ENCODE measurements at regions not wholly inside any gene's neighbourhood (a gene's known extent, or its start where the extent isn't known, plus 50 kb on each side); places are given as distances from the start of the nearest gene placed in this dataset.
A peak's percentile ranks its signal among the peaks of the same experiment; 100 is the strongest.
"Not testable (repeated sequence)": the region's sequence is repeated elsewhere in the genome, so short reads cannot be mapped to it uniquely, and the experiment has no call there.

- 0 out of 2 replicates have a peak overlapping the region, but pooled peaks have one; percentile 1 for H3K4me3 ChIP-seq (ENCODE audit: low read length)
- H3K9ac ChIP-seq (ENCODE audit: low read depth, low read length) = peak overlapping the region; percentile 26; the same call in 1 of the 2 replicates
- peaks cover 47% of the 10 kb centered on the region for H3K4me1 ChIP-seq (ENCODE audit: insufficient read depth, low read length)
- 69% methylated on average over 4 of the region's 4 CpGs for WGBS
- H3K27ac ChIP-seq (ENCODE audit: low read depth, low read length) = peak overlapping the region; percentile 78
- H3K36me3 ChIP-seq (ENCODE audit: insufficient read depth, low read length) = no peaks in the 10 kb centered on the region
- H3K27me3 ChIP-seq (ENCODE audit: insufficient read depth, low read length) = no peaks in the 10 kb centered on the region
- H3K9me3 ChIP-seq (ENCODE audit: insufficient read depth, low read depth, low read length) = 0 out of 2 replicates have a peak, but pooled peaks cover 3% of the 10 kb centered on the region
Measured at GRCh38 chr1:96559707-96560596, 161.6 kb upstream of the PTBP2 start.

DNA sequence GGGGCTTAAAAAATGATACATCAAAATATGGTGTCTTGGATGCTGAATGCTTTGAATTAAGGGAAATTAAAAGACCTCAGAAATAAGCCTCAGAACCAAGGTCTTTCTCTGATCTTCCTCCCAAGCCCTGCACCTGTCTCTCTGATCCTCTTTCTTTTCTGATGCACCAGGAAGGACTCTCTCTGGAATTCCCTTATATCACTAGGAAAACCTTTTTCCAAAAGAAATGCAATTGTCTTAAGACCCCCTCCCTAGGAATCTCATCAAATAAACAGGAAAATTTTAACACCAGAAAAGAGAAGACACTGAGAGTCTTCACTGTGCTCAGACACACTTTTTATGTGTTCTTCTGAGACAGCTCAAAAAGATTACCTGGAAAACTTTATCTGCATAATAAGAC is 159.5 kb upstream of the PTBP2 start:
- Histone ChIP-seq H3K27me3 (ENCODE audit: insufficient read depth, low read length) (no peaks in the 10 kb centered on the region), H3K4me1 (ENCODE audit: insufficient read depth, low read length) (peaks cover 47% of the 10 kb centered on the region), H3K4me3 (ENCODE audit: low read length) (no peak overlapping the region), H3K27ac (ENCODE audit: low read depth, low read length) (peak overlapping the region; percentile 81), H3K9me3 (ENCODE audit: insufficient read depth, low read depth, low read length) (0 out of 2 replicates have a peak, but pooled peaks cover 3% of the 10 kb centered on the region), H3K9ac (ENCODE audit: low read depth, low read length) (no peak overlapping the region), H3K36me3 (ENCODE audit: insufficient read depth, low read length) (no peaks in the 10 kb centered on the region)

DNA sequence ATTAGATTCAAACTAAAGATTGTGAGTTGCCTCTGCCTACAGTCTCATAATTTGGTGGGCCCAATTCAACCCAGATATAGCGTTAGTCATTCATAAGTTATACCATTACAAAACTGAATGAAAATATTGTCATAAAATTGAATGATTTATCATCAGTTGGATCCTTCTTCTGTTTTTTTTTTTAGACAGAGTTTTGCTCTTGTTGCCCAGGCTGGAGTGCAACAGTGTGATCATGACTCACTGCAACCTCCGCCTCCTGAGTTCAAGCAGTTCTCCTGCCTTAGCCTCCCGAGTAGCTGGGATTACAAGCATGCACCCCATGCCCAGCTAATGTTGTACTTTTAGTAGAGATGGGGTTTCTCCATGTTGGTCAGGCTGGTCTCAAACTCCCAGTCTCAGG is 157.2 kb upstream of the PTBP2 start:
- H3K4me3 ChIP-seq (ENCODE audit: low read length); H3K36me3 ChIP-seq (ENCODE audit: insufficient read depth, low read length); H3K9ac ChIP-seq (ENCODE audit: low read depth, low read length); H3K9me3 ChIP-seq (ENCODE audit: insufficient read depth, low read depth, low read length); H3K27ac ChIP-seq (ENCODE audit: low read depth, low read length); H3K27me3 ChIP-seq (ENCODE audit: insufficient read depth, low read length): not testable (repeated sequence)
- peaks cover 32% of the 10 kb centered on the region for H3K4me1 ChIP-seq (ENCODE audit: insufficient read depth, low read length)
- 96% methylated on average over 3 of the region's 3 CpGs for WGBS

DNA sequence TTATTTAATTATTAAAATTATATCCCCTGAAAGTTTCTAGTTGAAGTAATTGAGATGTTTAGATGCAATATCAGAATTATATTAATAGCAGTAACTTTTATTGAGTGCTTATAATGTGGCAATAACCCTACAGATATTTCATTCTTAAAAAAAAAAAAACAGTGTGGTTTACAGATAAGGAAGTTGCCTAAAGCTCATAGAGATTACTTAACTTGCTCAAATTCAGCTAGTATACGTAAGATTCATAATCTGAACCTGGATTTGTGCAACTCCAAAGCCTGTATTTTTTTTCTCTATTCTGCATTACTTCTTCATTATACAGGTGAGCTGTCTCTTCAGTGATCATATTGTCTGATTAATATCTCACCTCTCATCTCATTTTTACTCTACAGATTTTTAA is 156.0 kb upstream of the PTBP2 start:
- Histone ChIP-seq H3K9me3 (ENCODE audit: insufficient read depth, low read depth, low read length) (0 out of 2 replicates have a peak, but pooled peaks cover 3% of the 10 kb centered on the region), H3K4me3 (ENCODE audit: low read length) (no peak overlapping the region), H3K27ac (ENCODE audit: low read depth, low read length) (no peak overlapping the region), H3K4me1 (ENCODE audit: insufficient read depth, low read length) (peaks cover 22% of the 10 kb centered on the region), H3K36me3 (ENCODE audit: insufficient read depth, low read length) (no peaks in the 10 kb centered on the region), H3K27me3 (ENCODE audit: insufficient read depth, low read length) (no peaks in the 10 kb centered on the region), H3K9ac (ENCODE audit: low read depth, low read length) (no peak overlapping the region)
- 100% methylated on average over 1 of the region's 1 CpG for WGBS

DNA sequence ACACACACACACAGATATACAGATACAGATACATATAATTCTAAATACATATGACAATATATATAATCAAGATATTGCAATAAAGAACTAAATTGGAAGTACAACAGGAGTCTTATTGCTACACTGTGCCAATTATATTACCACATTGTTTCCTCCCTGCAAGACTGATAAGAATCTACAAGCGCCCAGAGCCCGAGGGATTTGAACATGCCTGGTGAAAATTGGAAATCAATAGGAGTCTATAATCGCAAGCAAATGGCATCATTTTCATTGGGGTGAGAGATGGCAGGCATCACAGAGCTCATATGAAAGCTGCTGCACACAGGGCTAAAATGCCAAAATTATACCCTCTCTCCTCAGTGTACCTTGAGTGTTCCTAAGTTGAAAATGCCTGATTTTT is 152.9 kb upstream of the PTBP2 start:
- 96% methylated on average over 3 of the region's 3 CpGs for WGBS
- H3K9me3 ChIP-seq (ENCODE audit: insufficient read depth, low read depth, low read length) = no peaks in the 10 kb centered on the region
- H3K27me3 ChIP-seq (ENCODE audit: insufficient read depth, low read length) = no peaks in the 10 kb centered on the region
- no peak overlapping the region for H3K9ac ChIP-seq (ENCODE audit: low read depth, low read length)
- H3K36me3 ChIP-seq (ENCODE audit: insufficient read depth, low read length) = no peaks in the 10 kb centered on the region
- no peak overlapping the region for H3K4me3 ChIP-seq (ENCODE audit: low read length)
- no peak overlapping the region for H3K27ac ChIP-seq (ENCODE audit: low read depth, low read length)
- no peaks in the 10 kb centered on the region for H3K4me1 ChIP-seq (ENCODE audit: insufficient read depth, low read length)

GRCh38 chr1:96569288-96569687 is 152.3 kb upstream of the PTBP2 start:
- Histone ChIP-seq H3K9me3 (ENCODE audit: insufficient read depth, low read depth, low read length) (no peaks in the 10 kb centered on the region), H3K27ac (ENCODE audit: low read depth, low read length) (no peak overlapping the region), H3K36me3 (ENCODE audit: insufficient read depth, low read length) (no peaks in the 10 kb centered on the region), H3K27me3 (ENCODE audit: insufficient read depth, low read length) (no peaks in the 10 kb centered on the region), H3K9ac (ENCODE audit: low read depth, low read length) (no peak overlapping the region), H3K4me3 (ENCODE audit: low read length) (no peak overlapping the region), H3K4me1 (ENCODE audit: insufficient read depth, low read length) (no peaks in the 10 kb centered on the region)
- WGBS = 87% methylated on average over 2 of the region's 2 CpGs

GRCh38 chr1:96579636-96580035 is 141.9 kb upstream of the PTBP2 start:
- Histone ChIP-seq H3K36me3 (ENCODE audit: insufficient read depth, low read length) (no peaks in the 10 kb centered on the region), H3K4me3 (ENCODE audit: low read length) (no peak overlapping the region), H3K27me3 (ENCODE audit: insufficient read depth, low read length) (no peaks in the 10 kb centered on the region), H3K9me3 (ENCODE audit: insufficient read depth, low read depth, low read length) (no peaks in the 10 kb centered on the region), H3K9ac (ENCODE audit: low read depth, low read length) (no peak overlapping the region), H3K4me1 (ENCODE audit: insufficient read depth, low read length) (peaks cover 28% of the 10 kb centered on the region), H3K27ac (ENCODE audit: low read depth, low read length) (no peak overlapping the region)

GRCh38 chr1:96580920-96581319 is 140.7 kb upstream of the PTBP2 start:
- WGBS = 16% methylated on average over 7 of the region's 7 CpGs
- Histone ChIP-seq H3K27ac (ENCODE audit: low read depth, low read length) (no peak overlapping the region), H3K4me1 (ENCODE audit: insufficient read depth, low read length) (peaks cover 28% of the 10 kb centered on the region), H3K4me3 (ENCODE audit: low read length) (no peak overlapping the region), H3K36me3 (ENCODE audit: insufficient read depth, low read length) (no peaks in the 10 kb centered on the region), H3K9me3 (ENCODE audit: insufficient read depth, low read depth, low read length) (no peaks in the 10 kb centered on the region), H3K27me3 (ENCODE audit: insufficient read depth, low read length) (no peaks in the 10 kb centered on the region), H3K9ac (ENCODE audit: low read depth, low read length) (no peak overlapping the region)

- Histone ChIP-seq H3K36me3 (ENCODE audit: insufficient read depth, low read length) (no peaks in the 10 kb centered on the region), H3K9ac (ENCODE audit: low read depth, low read length) (no peak overlapping the region), H3K27me3 (ENCODE audit: insufficient read depth, low read length) (no peaks in the 10 kb centered on the region), H3K4me3 (ENCODE audit: low read length) (no peak overlapping the region), H3K4me1 (ENCODE audit: insufficient read depth, low read length) (peaks cover 30% of the 10 kb centered on the region), H3K27ac (ENCODE audit: low read depth, low read length) (no peak overlapping the region), H3K9me3 (ENCODE audit: insufficient read depth, low read depth, low read length) (no peaks in the 10 kb centered on the region)
- WGBS = 61% methylated on average over 7 of the region's 7 CpGs
Measured at GRCh38 chr1:96581772-96582171, 139.8 kb upstream of the PTBP2 start.

- no peak overlapping the region for H3K27ac ChIP-seq (ENCODE audit: low read depth, low read length)
- H3K4me3 ChIP-seq (ENCODE audit: low read length) = no peak overlapping the region
- peaks cover 31% of the 10 kb centered on the region for H3K4me1 ChIP-seq (ENCODE audit: insufficient read depth, low read length)
- H3K27me3 ChIP-seq (ENCODE audit: insufficient read depth, low read length) = no peaks in the 10 kb centered on the region
- H3K9ac ChIP-seq (ENCODE audit: low read depth, low read length) = no peak overlapping the region
- no peaks in the 10 kb centered on the region for H3K9me3 ChIP-seq (ENCODE audit: insufficient read depth, low read depth, low read length)
- no peaks in the 10 kb centered on the region for H3K36me3 ChIP-seq (ENCODE audit: insufficient read depth, low read length)
Measured at GRCh38 chr1:96583903-96584302, 137.7 kb upstream of the PTBP2 start.

DNA sequence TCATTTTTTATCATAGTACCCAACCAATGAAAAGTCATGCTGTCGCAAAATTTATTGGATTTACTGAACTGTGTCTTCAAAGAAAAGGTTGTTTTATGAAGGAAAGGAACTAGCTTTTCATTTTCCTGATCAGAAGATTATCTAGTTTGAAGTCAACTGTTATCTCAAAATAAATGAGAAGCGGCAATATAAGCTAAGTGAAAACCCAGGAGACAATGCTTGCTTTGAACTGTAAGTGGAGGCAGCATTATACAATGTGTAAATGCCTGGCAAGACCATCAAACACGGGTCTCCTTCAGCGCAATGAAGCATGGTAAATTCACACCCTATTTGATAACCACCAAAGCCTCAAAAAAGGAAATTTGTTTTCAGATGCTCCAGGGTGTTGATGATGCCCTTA is 134.4 kb upstream of the PTBP2 start:
- Histone ChIP-seq H3K9me3 (ENCODE audit: insufficient read depth, low read depth, low read length) (peaks cover 2% of the 10 kb centered on the region; the same call in 1 of the 2 replicates), H3K4me1 (ENCODE audit: insufficient read depth, low read length) (peaks cover 10% of the 10 kb centered on the region; the same call in 1 of the 2 replicates), H3K36me3 (ENCODE audit: insufficient read depth, low read length) (no peaks in the 10 kb centered on the region), H3K27ac (ENCODE audit: low read depth, low read length) (no peak overlapping the region), H3K9ac (ENCODE audit: low read depth, low read length) (no peak overlapping the region), H3K4me3 (ENCODE audit: low read length) (no peak overlapping the region), H3K27me3 (ENCODE audit: insufficient read depth, low read length) (no peaks in the 10 kb centered on the region)
- 89% methylated on average over 4 of the region's 4 CpGs for WGBS
